ENCODE measurements at regions not wholly inside any gene's neighbourhood (a gene's known extent, or its start where the extent isn't known, plus 50 kb on each side); places are given as distances from the start of the nearest gene placed in this dataset.

DNA sequence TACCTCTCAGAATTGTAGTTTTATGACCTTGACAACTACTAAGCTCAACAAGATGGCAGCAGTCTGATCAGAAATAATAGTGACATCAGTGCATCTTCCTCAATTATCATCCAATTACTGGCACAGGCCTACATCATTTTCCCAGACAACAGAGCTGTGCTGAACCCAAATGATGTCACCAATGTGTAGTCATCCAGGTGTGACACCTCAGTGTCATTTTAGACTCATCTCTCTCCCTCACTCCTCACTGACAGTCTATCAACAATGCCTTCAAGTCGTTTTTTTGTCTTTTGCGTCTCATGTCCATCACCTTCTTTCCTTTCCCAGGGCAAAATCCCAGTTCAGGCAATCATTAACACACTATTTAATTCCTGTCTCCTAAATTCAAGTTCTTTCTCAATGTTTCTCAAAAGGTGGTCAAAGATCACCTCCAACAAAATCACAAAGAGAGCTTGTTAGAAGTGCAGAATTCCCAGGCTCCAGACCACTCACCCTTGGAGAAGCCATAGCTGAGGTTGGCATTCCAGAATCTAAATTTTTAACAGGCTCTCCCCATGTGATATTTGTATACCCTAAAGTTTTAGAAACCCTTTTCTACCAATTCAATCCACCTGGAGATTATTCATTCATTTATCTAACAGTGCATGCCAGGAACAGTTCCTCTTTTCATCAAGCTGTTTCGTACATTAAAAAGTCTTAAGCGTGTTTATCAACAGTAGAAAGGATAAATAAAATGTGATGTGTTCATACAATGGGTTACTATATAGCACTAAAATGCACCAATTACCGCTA, 125.3 kb upstream of the KLF7 start:
- TF ChIP-seq, protein P1, sequence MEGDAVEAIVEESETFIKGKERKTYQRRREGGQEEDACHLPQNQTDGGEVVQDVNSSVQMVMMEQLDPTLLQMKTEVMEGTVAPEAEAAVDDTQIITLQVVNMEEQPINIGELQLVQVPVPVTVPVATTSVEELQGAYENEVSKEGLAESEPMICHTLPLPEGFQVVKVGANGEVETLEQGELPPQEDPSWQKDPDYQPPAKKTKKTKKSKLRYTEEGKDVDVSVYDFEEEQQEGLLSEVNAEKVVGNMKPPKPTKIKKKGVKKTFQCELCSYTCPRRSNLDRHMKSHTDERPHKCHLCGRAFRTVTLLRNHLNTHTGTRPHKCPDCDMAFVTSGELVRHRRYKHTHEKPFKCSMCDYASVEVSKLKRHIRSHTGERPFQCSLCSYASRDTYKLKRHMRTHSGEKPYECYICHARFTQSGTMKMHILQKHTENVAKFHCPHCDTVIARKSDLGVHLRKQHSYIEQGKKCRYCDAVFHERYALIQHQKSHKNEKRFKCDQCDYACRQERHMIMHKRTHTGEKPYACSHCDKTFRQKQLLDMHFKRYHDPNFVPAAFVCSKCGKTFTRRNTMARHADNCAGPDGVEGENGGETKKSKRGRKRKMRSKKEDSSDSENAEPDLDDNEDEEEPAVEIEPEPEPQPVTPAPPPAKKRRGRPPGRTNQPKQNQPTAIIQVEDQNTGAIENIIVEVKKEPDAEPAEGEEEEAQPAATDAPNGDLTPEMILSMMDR (IDR thresholded peaks at IDR 0.05; ENCODE audit: insufficient read depth, low read depth, low read length): no peak
- TF ChIP-seq EZH2 (IDR thresholded peaks at IDR 0.05; ENCODE audit: insufficient read depth, low read length): no peak
